ENCODE measurements at regions not wholly inside any gene's neighbourhood (a gene's known extent, or its start where the extent isn't known, plus 50 kb on each side); places are given as distances from the start of the nearest gene placed in this dataset.

GRCh38 chr3:22269831-22270230 is 518.8 kb upstream of the ZNF385D start (continued):
- TF ChIP-seq, protein P1, sequence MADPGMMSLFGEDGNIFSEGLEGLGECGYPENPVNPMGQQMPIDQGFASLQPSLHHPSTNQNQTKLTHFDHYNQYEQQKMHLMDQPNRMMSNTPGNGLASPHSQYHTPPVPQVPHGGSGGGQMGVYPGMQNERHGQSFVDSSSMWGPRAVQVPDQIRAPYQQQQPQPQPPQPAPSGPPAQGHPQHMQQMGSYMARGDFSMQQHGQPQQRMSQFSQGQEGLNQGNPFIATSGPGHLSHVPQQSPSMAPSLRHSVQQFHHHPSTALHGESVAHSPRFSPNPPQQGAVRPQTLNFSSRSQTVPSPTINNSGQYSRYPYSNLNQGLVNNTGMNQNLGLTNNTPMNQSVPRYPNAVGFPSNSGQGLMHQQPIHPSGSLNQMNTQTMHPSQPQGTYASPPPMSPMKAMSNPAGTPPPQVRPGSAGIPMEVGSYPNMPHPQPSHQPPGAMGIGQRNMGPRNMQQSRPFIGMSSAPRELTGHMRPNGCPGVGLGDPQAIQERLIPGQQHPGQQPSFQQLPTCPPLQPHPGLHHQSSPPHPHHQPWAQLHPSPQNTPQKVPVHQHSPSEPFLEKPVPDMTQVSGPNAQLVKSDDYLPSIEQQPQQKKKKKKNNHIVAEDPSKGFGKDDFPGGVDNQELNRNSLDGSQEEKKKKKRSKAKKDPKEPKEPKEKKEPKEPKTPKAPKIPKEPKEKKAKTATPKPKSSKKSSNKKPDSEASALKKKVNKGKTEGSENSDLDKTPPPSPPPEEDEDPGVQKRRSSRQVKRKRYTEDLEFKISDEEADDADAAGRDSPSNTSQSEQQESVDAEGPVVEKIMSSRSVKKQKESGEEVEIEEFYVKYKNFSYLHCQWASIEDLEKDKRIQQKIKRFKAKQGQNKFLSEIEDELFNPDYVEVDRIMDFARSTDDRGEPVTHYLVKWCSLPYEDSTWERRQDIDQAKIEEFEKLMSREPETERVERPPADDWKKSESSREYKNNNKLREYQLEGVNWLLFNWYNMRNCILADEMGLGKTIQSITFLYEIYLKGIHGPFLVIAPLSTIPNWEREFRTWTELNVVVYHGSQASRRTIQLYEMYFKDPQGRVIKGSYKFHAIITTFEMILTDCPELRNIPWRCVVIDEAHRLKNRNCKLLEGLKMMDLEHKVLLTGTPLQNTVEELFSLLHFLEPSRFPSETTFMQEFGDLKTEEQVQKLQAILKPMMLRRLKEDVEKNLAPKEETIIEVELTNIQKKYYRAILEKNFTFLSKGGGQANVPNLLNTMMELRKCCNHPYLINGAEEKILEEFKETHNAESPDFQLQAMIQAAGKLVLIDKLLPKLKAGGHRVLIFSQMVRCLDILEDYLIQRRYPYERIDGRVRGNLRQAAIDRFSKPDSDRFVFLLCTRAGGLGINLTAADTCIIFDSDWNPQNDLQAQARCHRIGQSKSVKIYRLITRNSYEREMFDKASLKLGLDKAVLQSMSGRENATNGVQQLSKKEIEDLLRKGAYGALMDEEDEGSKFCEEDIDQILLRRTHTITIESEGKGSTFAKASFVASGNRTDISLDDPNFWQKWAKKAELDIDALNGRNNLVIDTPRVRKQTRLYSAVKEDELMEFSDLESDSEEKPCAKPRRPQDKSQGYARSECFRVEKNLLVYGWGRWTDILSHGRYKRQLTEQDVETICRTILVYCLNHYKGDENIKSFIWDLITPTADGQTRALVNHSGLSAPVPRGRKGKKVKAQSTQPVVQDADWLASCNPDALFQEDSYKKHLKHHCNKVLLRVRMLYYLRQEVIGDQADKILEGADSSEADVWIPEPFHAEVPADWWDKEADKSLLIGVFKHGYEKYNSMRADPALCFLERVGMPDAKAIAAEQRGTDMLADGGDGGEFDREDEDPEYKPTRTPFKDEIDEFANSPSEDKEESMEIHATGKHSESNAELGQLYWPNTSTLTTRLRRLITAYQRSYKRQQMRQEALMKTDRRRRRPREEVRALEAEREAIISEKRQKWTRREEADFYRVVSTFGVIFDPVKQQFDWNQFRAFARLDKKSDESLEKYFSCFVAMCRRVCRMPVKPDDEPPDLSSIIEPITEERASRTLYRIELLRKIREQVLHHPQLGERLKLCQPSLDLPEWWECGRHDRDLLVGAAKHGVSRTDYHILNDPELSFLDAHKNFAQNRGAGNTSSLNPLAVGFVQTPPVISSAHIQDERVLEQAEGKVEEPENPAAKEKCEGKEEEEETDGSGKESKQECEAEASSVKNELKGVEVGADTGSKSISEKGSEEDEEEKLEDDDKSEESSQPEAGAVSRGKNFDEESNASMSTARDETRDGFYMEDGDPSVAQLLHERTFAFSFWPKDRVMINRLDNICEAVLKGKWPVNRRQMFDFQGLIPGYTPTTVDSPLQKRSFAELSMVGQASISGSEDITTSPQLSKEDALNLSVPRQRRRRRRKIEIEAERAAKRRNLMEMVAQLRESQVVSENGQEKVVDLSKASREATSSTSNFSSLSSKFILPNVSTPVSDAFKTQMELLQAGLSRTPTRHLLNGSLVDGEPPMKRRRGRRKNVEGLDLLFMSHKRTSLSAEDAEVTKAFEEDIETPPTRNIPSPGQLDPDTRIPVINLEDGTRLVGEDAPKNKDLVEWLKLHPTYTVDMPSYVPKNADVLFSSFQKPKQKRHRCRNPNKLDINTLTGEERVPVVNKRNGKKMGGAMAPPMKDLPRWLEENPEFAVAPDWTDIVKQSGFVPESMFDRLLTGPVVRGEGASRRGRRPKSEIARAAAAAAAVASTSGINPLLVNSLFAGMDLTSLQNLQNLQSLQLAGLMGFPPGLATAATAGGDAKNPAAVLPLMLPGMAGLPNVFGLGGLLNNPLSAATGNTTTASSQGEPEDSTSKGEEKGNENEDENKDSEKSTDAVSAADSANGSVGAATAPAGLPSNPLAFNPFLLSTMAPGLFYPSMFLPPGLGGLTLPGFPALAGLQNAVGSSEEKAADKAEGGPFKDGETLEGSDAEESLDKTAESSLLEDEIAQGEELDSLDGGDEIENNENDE (IDR thresholded peaks at IDR 0.05; ENCODE audit: insufficient replicate concordance, low read length): no peak
- TF ChIP-seq BCL11A (IDR thresholded peaks at IDR 0.05; ENCODE audit: low read depth in 2 of 2, low read length in 2 of 2) (no peak), HDAC2 (IDR thresholded peaks at IDR 0.05; ENCODE audit: borderline replicate concordance in 1 of 2, low read depth in 2 of 2, low read length in 2 of 2) (no peak), HDAC6 (IDR thresholded peaks at IDR 0.05; ENCODE audit: low read depth, low read length) (no peak), EGR1 (IDR thresholded peaks at IDR 0.05; ENCODE audit: borderline replicate concordance, low read depth, low read length) (no peak), MAFK (IDR thresholded peaks at IDR 0.05; ENCODE audit: low read depth, low read length) (no peak), CREB1 (IDR thresholded peaks at IDR 0.05) (no peak), FOSL1 (IDR thresholded peaks at IDR 0.05; ENCODE audit: insufficient read depth, low read depth, low read length) (no peak)
- TF ChIP-seq, protein P2, sequence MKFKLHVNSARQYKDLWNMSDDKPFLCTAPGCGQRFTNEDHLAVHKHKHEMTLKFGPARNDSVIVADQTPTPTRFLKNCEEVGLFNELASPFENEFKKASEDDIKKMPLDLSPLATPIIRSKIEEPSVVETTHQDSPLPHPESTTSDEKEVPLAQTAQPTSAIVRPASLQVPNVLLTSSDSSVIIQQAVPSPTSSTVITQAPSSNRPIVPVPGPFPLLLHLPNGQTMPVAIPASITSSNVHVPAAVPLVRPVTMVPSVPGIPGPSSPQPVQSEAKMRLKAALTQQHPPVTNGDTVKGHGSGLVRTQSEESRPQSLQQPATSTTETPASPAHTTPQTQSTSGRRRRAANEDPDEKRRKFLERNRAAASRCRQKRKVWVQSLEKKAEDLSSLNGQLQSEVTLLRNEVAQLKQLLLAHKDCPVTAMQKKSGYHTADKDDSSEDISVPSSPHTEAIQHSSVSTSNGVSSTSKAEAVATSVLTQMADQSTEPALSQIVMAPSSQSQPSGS (IDR thresholded peaks at IDR 0.05; ENCODE audit: low read length): no peak
- TF ChIP-seq, protein P3, sequence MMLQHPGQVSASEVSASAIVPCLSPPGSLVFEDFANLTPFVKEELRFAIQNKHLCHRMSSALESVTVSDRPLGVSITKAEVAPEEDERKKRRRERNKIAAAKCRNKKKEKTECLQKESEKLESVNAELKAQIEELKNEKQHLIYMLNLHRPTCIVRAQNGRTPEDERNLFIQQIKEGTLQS (IDR thresholded peaks at IDR 0.05; ENCODE audit: insufficient read depth, low read depth, low read length): no peak

All from H1 (cell line).